Hepatocyte (in vitro differentiated cells): ENCODE measurements at regions not wholly inside any gene's neighbourhood (a gene's known extent, or its start where the extent isn't known, plus 50 kb on each side); places are given as distances from the start of the nearest gene placed in this dataset.

Experiments
- EZH2 ChIP-seq: fragments of 200-600 bp; sonication (generic); IDR thresholded peaks from 2 replicates; pipeline ENCODE4 v1.6.1; 2016; ENCODE audit warnings: antibody characterized with exemption, mild to moderate bottlenecking, borderline replicate concordance
- TF ChIP-seq, protein P1 (sequence below): fragments of 200-600 bp; sonication (generic); IDR thresholded peaks from 2 replicates; pipeline ENCODE4 v1.5.1; 2016; ENCODE audit warnings: antibody characterized with exemption, mild to moderate bottlenecking; ENCODE audit not compliant: poor library complexity

GRCh38 chr1:166485620-166486019 lies 318.8 kb upstream of the FAM78B start:
- TF ChIP-seq, protein P1, sequence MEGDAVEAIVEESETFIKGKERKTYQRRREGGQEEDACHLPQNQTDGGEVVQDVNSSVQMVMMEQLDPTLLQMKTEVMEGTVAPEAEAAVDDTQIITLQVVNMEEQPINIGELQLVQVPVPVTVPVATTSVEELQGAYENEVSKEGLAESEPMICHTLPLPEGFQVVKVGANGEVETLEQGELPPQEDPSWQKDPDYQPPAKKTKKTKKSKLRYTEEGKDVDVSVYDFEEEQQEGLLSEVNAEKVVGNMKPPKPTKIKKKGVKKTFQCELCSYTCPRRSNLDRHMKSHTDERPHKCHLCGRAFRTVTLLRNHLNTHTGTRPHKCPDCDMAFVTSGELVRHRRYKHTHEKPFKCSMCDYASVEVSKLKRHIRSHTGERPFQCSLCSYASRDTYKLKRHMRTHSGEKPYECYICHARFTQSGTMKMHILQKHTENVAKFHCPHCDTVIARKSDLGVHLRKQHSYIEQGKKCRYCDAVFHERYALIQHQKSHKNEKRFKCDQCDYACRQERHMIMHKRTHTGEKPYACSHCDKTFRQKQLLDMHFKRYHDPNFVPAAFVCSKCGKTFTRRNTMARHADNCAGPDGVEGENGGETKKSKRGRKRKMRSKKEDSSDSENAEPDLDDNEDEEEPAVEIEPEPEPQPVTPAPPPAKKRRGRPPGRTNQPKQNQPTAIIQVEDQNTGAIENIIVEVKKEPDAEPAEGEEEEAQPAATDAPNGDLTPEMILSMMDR: no peak
- no peak for TF ChIP-seq EZH2
